Activated B cell treated with CpG ODN at 0.5 μM for 24 hours (primary cell): ENCODE measurements at regions not wholly inside any gene's neighbourhood (a gene's known extent, or its start where the extent isn't known, plus 50 kb on each side); places are given as distances from the start of the nearest gene placed in this dataset.

Source experiments
- ATAC-seq: fragments of 200-7000 bp; cut with Tn5 transposase; one replicate; pipeline ENCODE4 v1.10.0; 2021; ENCODE audit warnings: low read depth, mild to moderate bottlenecking, moderate library complexity
- CTCF ChIA-PET: fragments of 350-600 bp; sonication (Branson Sonifier 250); formaldehyde crosslinking; loops from one replicate; lab custom pipeline; 2021; ENCODE audit warnings: antibody characterized with exemption; lab: Charles Lee
- POLR2A ChIA-PET: fragments of 350-600 bp; sonication (Branson Sonifier 250); formaldehyde crosslinking; loops from one replicate; lab custom pipeline; 2021; ENCODE audit warnings: antibody characterized with exemption; lab: Charles Lee
- DNase-seq: peaks from one replicate; pipeline ENCODE4 v3.0.0; 2022
- H3K27ac Mint-ChIP-seq: one replicate; pipeline ENCODE4 v1.8.0; 2020; ENCODE audit warnings: mixed read lengths
- H3K27me3 Mint-ChIP-seq: one replicate; pipeline ENCODE4 v1.8.0; 2021; ENCODE audit warnings: mixed read lengths
- H3K36me3 Mint-ChIP-seq: one replicate; pipeline ENCODE4 v1.8.0; 2021; ENCODE audit warnings: low read depth, mixed read lengths
- H3K4me1 Mint-ChIP-seq: one replicate; pipeline ENCODE4 v1.8.0; 2021; ENCODE audit warnings: mixed read lengths
- H3K4me3 Mint-ChIP-seq: one replicate; pipeline ENCODE4 v1.8.0; 2020; ENCODE audit warnings: mild to moderate bottlenecking, mixed read lengths
- H3K9me3 Mint-ChIP-seq: one replicate; pipeline ENCODE4 v1.8.0; 2020; ENCODE audit warnings: mixed read lengths
- CTCF ChIP-seq: fragments of 200-600 bp; IDR thresholded peaks from one replicate; pipeline ENCODE4 v1.8.0; 2022; ENCODE audit warnings: antibody characterized with exemption, mild to moderate bottlenecking
- intact Hi-C: fragments of 100-400 bp; cut with micrococcal nuclease; formaldehyde crosslinking; loops from one replicate; pipeline ENCODE4 v1.15.1; 2024

- no peak for TF ChIP-seq CTCF
- ChIA-PET CTCF (no interaction called here), POLR2A (no interaction called here)
- intact Hi-C loops = no loop called here
- H3K27ac Mint-ChIP-seq = no peak overlapping the region
- H3K9me3 Mint-ChIP-seq = peaks cover 10% of the 10 kb centered on the region
- H3K4me1 Mint-ChIP-seq = no peaks in the 10 kb centered on the region
- ATAC-seq = no peak
- DNase-seq = no peak
- H3K27me3 Mint-ChIP-seq = peaks cover 4% of the 10 kb centered on the region
- H3K4me3 Mint-ChIP-seq = no peak overlapping the region
- no peaks in the 10 kb centered on the region for H3K36me3 Mint-ChIP-seq
Observed at GRCh38 chr1:76744989-76745388, 122.3 kb upstream of the ST6GALNAC5 start.

- DNase-seq = no peak
- intact Hi-C loops = no loop called here
- peaks cover 10% of the 10 kb centered on the region for H3K9me3 Mint-ChIP-seq
- CTCF ChIA-PET = no interaction called here
- no peak for ATAC-seq
- H3K27ac Mint-ChIP-seq = no peak overlapping the region
- H3K27me3 Mint-ChIP-seq = peaks cover 4% of the 10 kb centered on the region
- no peaks in the 10 kb centered on the region for H3K36me3 Mint-ChIP-seq
- TF ChIP-seq CTCF = no peak
- no peak overlapping the region for H3K4me3 Mint-ChIP-seq
- H3K4me1 Mint-ChIP-seq = no peaks in the 10 kb centered on the region
- POLR2A ChIA-PET = no interaction called here
Observed at GRCh38 chr1:76746206-76746605, 121.1 kb upstream of the ST6GALNAC5 start.

GRCh38 chr1:76754730-76755129 is 112.5 kb upstream of the ST6GALNAC5 start:
- ATAC-seq = no peak
- H3K27me3 Mint-ChIP-seq = peaks cover 3% of the 10 kb centered on the region
- TF ChIP-seq CTCF = no peak
- H3K4me1 Mint-ChIP-seq = no peaks in the 10 kb centered on the region
- no peaks in the 10 kb centered on the region for H3K9me3 Mint-ChIP-seq
- intact Hi-C loops = no loop called here
- POLR2A ChIA-PET = no interaction called here
- DNase-seq = no peak
- no peaks in the 10 kb centered on the region for H3K36me3 Mint-ChIP-seq
- CTCF ChIA-PET = no interaction called here
- H3K27ac Mint-ChIP-seq = no peak overlapping the region
- no peak overlapping the region for H3K4me3 Mint-ChIP-seq

- no peak for TF ChIP-seq CTCF
- ATAC-seq (no peak), DNase-seq (no peak)
- ChIA-PET POLR2A (no interaction called here), CTCF (no interaction called here)
- Mint-ChIP-seq H3K27me3 (peaks cover 3% of the 10 kb centered on the region), H3K9me3 (no peaks in the 10 kb centered on the region), H3K4me1 (no peaks in the 10 kb centered on the region), H3K4me3 (no peak overlapping the region), H3K27ac (no peak overlapping the region), H3K36me3 (no peaks in the 10 kb centered on the region)
- intact Hi-C loops = no loop called here
Observed at GRCh38 chr1:76759171-76759860, 108.0 kb upstream of the ST6GALNAC5 start.

GRCh38 chr1:76759950-76760349 is 107.3 kb upstream of the ST6GALNAC5 start:
- H3K27me3 Mint-ChIP-seq = peaks cover 3% of the 10 kb centered on the region
- no peaks in the 10 kb centered on the region for H3K9me3 Mint-ChIP-seq
- H3K36me3 Mint-ChIP-seq = no peaks in the 10 kb centered on the region
- intact Hi-C loops = no loop called here
- no peak overlapping the region for H3K4me3 Mint-ChIP-seq
- no peak overlapping the region for H3K27ac Mint-ChIP-seq
- no peak for TF ChIP-seq CTCF
- DNase-seq (no peak), ATAC-seq (no peak)
- ChIA-PET POLR2A (no interaction called here), CTCF (no interaction called here)
- no peaks in the 10 kb centered on the region for H3K4me1 Mint-ChIP-seq
